Osteocyte (in vitro differentiated cells): ENCODE measurements at regions not wholly inside any gene's neighbourhood (a gene's known extent, or its start where the extent isn't known, plus 50 kb on each side); places are given as distances from the start of the nearest gene placed in this dataset.

ENCODE experiments used
- DNase-seq: peaks from one replicate; pipeline ENCODE4 v3.0.0; 2021; ENCODE audit warnings: mixed read lengths; ENCODE audit not compliant: unreplicated experiment; ENCODE audit errors: extremely low spot score
- H3K27ac Mint-ChIP-seq: one replicate; pipeline ENCODE4 v1.8.0; 2021; ENCODE audit warnings: mild to moderate bottlenecking, mixed read lengths; ENCODE audit not compliant: unreplicated experiment
- H3K27me3 Mint-ChIP-seq: one replicate; pipeline ENCODE4 v1.8.0; 2021; ENCODE audit warnings: mixed read lengths; ENCODE audit not compliant: unreplicated experiment
- H3K36me3 Mint-ChIP-seq: one replicate; pipeline ENCODE4 v1.8.0; 2021; ENCODE audit warnings: mixed read lengths; ENCODE audit not compliant: unreplicated experiment
- H3K4me1 Mint-ChIP-seq: one replicate; pipeline ENCODE4 v1.8.0; 2021; ENCODE audit warnings: mixed read lengths; ENCODE audit not compliant: unreplicated experiment
- H3K4me3 Mint-ChIP-seq: one replicate; pipeline ENCODE4 v1.8.0; 2021; ENCODE audit warnings: mild to moderate bottlenecking, moderate library complexity, mixed read lengths; ENCODE audit not compliant: unreplicated experiment
- H3K9me3 Mint-ChIP-seq: one replicate; pipeline ENCODE4 v1.8.0; 2021; ENCODE audit warnings: mixed read lengths; ENCODE audit not compliant: unreplicated experiment
- CTCF ChIP-seq: fragments of 200-600 bp; sonication (generic); IDR thresholded peaks from 2 replicates; pipeline ENCODE4 v1.5.0; 2021; ENCODE audit warnings: antibody characterized with exemption, mild to moderate bottlenecking, moderate library complexity

GRCh38 chr2:105617631-105618350 is 126.9 kb upstream of the NCK2 start:
- Mint-ChIP-seq H3K9me3 (no peaks in the 10 kb centered on the region), H3K4me1 (no peaks in the 10 kb centered on the region), H3K4me3 (no peak overlapping the region), H3K36me3 (no peaks in the 10 kb centered on the region), H3K27me3 (peaks cover 51% of the 10 kb centered on the region), H3K27ac (no peak overlapping the region)
- no peak for DNase-seq
- TF ChIP-seq CTCF, result no peak

- no peak overlapping the region for H3K27ac Mint-ChIP-seq
- DNase-seq, result no peak
- no peaks in the 10 kb centered on the region for H3K9me3 Mint-ChIP-seq
- H3K27me3 Mint-ChIP-seq, result peaks cover 34% of the 10 kb centered on the region
- no peak overlapping the region for H3K4me3 Mint-ChIP-seq
- no peak for TF ChIP-seq CTCF
- no peaks in the 10 kb centered on the region for H3K4me1 Mint-ChIP-seq
- H3K36me3 Mint-ChIP-seq, result no peaks in the 10 kb centered on the region
These were observed 129.4 kb upstream of the NCK2 start for GRCh38 chr2:105615305-105615704.

- TF ChIP-seq CTCF, result no peak
- Mint-ChIP-seq H3K9me3 (no peaks in the 10 kb centered on the region), H3K4me3 (no peak overlapping the region), H3K36me3 (no peaks in the 10 kb centered on the region), H3K27ac (no peak overlapping the region), H3K4me1 (no peaks in the 10 kb centered on the region), H3K27me3 (peaks cover 19% of the 10 kb centered on the region)
- DNase-seq, result no peak
These were observed 132.8 kb upstream of the NCK2 start for GRCh38 chr2:105611811-105612424.

GRCh38 chr2:105611333-105611637 is 133.4 kb upstream of the NCK2 start:
- Mint-ChIP-seq H3K27ac (no peak overlapping the region), H3K27me3 (peaks cover 15% of the 10 kb centered on the region), H3K36me3 (no peaks in the 10 kb centered on the region), H3K4me3 (no peak overlapping the region), H3K9me3 (no peaks in the 10 kb centered on the region), H3K4me1 (no peaks in the 10 kb centered on the region)
- DNase-seq, result no peak
- TF ChIP-seq CTCF, result no peak

- Mint-ChIP-seq H3K4me3 (no peak overlapping the region), H3K9me3 (no peaks in the 10 kb centered on the region), H3K4me1 (no peaks in the 10 kb centered on the region), H3K27me3 (peaks cover 10% of the 10 kb centered on the region), H3K36me3 (no peaks in the 10 kb centered on the region), H3K27ac (no peak overlapping the region)
- DNase-seq, result no peak
- TF ChIP-seq CTCF, result no peak
These were observed 134.0 kb upstream of the NCK2 start for GRCh38 chr2:105610576-105611332.
